GM18519 (cell line): ENCODE measurements at regions not wholly inside any gene's neighbourhood (a gene's known extent, or its start where the extent isn't known, plus 50 kb on each side); places are given as distances from the start of the nearest gene placed in this dataset.

Experiments
- ATAC-seq: cut with Tn5 transposase; IDR thresholded peaks from one replicate; pipeline ENCODE4 v1.9.1; 2021; ENCODE audit warnings: mild to moderate bottlenecking, moderate library complexity; ENCODE audit not compliant: unreplicated experiment, low FRiP score

GRCh38 chr3:43969944-43970343 lies 271.7 kb upstream of the TOPAZ1 start:
- no peak for ATAC-seq

DNA sequence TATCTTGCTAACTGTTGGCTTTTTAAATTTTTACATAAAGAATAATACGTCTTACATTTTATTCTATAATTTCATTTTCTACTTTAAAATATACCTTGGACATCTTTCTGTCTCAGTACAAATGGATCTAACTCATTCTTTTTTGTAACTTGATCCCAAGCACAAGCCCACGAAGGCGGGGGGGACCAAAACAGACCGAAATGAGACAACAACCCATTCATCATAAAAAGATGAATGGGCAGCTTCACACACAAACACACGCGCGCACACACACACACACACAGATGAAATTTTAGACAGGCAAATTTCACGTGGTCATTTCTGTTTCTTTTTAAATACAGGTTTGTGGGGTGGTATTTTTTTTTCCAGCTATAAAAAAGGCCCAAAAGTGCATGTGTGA lies 271.3 kb upstream of the TOPAZ1 start:
- ATAC-seq, result no peak

GRCh38 chr3:43970920-43971319 lies 270.8 kb upstream of the TOPAZ1 start:
- ATAC-seq, result no peak

- ATAC-seq, result no peak
Measured at GRCh38 chr3:43971486-43971885, 270.2 kb upstream of the TOPAZ1 start.

DNA sequence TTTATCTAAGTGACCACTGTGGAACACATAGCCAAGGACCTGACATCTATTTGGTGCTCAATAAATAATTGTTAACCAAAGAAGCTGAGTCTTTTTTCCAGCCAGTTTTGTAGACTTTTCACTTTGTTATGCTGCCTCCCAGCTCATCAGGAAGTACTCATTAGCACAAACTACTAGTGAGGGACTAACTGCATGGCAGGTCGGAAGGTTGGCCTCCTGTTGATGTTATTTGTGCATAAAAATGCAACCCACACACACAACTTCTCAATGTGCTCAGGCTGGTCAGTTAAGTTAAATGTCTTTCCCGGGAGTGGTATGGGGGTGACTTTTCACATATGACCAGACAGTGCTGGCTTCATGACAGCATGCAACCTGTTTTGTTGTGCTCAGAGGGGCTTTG lies 263.0 kb upstream of the TOPAZ1 start:
- no peak for ATAC-seq

DNA sequence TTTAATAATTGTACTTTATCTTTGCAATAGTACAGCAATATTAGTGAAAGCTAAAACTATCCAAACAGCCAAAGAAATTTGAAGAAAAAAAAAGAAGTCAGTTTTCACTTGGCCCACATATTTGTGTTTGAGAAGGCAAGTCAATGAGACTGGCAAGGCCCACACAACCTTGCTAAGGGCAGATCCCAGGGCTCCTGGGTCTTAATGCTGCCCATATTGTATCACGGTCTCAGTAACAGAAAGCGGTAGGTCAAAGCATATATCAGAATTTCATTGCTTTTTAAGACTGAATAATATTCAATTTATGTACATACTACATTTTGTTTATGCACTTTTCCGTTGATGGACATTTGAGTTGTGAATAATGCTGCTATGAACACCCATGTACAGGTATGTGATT lies 262.0 kb upstream of the TOPAZ1 start:
- no peak for ATAC-seq

GRCh38 chr3:43994657-43995546 lies 246.8 kb upstream of the TOPAZ1 start:
- ATAC-seq, result no peak

DNA sequence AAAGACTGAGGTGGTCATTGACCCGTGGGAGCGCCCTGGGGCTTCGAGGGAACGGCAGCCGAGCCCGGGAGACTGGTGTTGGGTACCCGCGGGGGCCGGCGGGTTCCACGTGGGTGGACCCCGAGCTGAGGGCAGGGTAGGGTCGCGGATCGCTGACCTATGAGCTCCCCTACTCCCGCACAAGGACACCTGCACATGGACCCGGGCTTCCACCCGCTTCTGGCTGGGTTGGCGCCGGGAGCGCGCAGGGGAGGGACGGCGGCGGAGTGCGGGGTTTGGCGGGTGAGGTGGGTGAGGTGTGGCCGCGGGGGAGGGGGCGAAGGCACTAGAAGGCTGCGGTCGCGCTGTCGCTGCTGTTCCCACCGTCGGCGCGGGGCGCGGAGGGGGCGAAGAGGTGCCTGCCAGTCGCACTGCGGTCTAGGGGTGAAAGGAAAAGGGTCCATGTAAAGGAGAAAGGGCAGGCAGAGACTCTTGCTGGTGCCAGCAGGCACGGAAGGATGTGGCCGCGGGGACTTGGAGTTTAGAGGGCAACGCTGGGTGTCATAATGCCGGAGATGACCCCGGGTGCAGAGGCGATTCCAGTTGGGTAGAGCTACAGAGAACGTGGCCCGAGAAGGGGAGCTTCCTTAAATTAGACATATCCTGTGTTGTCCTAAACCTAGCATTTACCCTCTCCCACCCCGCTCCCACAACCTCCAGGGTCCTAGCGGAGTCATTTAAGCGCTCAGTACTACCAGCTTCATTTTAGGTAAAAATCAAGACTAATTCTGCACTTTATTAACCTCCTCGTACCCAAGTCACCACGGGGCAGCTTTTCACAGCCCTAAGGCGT lies 245.9 kb upstream of the TOPAZ1 start:
- no peak for ATAC-seq

DNA sequence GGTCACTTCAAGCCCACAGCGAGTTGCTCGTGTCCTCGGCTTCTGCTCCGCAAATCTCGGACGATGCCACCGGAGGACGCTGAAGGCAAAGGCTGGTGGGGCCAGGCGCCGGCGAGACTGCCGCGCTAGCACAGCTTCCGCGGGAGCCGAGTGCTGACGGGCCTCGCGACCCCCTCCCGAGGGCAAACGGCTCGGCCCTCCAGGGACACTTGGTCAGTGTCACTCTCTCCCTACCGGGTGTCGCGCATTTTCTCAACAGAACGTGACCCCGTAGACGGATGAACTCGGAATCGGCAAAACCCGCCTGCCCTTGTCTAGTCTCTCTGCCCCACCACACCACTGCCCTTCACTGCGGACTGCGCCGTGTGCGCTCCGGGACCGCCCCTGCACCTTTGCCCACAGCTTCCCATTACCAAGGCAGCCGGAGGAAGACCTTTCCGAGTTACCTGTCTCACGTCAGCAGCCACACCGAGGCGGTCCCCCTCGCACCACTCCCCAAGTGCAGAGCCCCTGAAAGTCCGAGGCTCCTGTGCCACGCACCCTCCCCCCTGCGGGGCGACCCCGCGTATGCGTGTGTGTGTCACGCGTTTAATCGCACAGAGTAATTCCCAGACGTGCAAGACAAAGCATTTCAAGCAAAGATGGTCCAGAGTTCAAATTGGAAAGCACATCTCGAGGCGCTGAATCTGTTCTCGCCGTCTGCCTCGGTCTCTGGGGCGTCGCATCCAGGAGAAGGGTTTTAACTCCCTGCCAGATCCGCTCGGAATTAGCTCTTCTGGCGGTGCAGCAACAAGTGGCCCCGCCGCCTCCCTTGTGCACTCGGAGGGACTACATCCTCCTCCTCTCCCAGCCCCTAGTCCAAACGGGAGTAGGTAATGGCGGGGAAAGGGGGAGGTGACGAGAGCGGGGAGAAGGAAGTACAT lies 245.0 kb upstream of the TOPAZ1 start:
- ATAC-seq, result no peak

DNA sequence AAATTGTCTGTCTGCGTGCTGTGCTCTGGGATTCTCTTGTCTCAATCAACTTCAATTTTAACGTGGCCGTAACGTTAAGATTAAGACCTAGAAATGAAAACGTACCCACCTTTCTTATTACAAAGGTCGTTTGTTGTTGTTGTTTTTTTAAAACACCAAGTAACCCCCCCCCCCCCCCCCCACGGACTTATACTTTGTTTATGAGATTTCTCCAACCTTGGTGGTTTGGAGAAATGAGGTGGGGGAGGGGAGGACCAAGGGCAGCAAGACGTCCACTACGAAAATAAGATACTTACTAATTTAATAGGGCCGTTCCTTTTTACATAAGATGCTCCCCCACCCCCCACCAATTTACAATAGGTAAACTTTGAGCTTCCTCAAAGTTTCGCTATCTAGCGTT lies 244.4 kb upstream of the TOPAZ1 start:
- no peak for ATAC-seq

GRCh38 chr3:43997788-43998369 lies 243.8 kb upstream of the TOPAZ1 start:
- no peak for ATAC-seq

DNA sequence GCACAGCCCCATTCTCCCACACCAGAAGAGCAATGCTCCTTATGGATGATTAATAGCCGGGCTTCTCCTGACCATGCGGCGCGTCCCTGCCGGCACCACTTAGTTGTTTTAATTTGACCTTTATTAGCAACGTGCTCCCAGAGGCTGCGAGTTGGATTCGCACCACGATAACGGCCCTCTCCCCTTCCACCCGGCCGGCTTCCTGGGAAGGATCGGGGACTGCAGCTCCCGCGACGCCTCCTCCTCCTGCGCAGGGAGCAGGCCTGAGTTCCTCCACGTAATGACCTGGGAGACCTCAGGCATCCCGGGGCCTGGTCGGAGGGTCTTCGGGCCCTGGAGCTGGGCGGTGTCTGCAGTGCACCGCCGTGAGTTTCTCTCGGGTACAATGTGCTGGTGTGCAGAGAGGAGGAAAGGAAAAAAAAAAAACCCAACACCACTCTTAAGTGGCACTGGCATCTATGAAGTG lies 243.3 kb upstream of the TOPAZ1 start:
- ATAC-seq, result no peak

DNA sequence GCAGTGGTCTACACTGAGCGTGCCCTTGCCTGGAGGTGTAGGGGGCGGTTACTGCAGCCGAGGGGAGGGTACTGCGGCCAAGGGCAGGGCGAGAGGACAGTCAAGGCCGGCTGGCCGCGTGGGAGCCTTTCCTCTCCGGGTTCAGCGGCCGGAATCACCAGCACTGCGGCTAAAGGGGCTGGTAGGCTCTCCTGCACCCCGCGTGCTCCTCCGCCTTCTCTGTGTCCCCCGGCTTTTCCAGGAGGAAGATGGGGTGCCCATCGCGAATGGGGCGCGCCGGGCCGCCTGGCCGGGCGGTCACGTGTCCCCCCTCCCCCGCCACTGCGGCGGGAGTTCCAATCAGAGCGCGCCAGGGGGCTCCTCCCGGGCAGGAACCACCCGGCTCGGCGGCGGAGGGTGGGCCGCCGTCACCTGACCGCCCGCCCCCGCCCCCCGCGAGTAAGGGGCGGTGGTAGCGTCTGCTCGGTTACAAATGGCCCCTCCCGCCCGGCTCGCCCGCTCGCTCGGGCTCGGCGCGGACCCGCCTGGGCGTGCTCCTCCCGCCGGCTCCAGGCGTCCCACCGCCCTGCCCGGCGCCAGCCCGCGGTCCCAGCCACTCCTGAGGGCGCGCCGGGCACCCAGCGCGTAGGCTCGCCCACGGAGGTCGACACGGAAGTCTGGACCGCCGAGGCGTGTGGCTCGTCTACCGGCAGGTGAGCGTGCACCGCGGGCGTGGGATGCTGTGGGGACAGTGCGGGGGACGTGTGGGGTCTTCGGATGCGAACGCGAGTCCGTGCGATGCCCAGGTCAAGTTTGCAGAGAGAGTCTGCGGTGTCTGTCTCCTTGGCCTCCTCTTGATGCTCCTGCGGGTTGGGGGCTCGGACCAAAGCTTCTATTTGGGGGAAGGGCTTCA lies 242.6 kb upstream of the TOPAZ1 start:
- ATAC-seq, result no peak

DNA sequence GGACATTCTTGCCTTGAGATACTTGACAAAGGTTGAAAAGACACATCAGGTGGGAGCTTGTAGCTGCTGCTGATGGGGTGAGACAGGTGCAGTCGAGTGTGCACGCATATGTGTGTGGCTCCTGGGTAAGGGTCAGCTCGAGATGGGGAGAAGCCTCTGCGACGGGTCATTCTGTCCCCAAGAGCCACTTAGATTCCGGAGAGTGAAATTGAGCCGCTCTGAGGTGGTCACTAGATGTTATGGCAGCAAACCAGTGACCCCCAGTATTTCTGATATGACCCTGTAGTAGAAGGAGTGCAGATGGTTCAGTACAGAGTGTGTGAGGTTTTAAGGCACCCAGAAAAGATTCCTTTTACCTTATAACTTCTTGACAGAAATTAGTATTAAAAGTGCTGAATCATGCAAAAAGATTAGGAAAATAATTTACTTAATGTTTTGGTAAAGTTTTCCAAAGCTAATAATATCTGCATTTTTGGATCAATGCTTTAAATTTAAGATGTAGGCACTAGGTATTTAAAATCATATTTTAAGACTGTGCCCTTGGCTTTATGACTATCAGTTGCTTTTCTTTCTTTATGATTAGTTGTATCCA lies 241.9 kb upstream of the TOPAZ1 start:
- ATAC-seq, result no peak

DNA sequence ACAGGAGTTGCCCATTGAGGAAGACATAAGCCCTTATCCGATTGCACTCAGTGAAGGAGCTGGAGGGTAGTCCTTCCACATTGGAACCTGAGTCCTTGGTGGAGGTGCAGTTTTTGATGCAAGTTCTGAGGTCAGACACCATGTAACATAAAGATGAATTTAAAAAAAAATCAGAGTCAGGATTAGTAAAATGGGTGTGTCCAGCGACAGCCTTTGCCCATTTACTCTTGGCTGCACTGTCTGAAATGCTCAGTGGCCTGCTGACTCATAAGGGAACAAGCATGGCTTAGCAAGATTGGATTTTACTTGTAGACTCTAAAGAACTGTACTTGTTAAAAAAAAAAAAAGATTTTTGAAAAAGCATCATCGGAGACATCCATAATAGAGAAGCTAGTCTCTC lies 241.1 kb upstream of the TOPAZ1 start:
- ATAC-seq, result no peak

GRCh38 chr3:44001072-44001471 lies 240.6 kb upstream of the TOPAZ1 start:
- no peak for ATAC-seq

DNA sequence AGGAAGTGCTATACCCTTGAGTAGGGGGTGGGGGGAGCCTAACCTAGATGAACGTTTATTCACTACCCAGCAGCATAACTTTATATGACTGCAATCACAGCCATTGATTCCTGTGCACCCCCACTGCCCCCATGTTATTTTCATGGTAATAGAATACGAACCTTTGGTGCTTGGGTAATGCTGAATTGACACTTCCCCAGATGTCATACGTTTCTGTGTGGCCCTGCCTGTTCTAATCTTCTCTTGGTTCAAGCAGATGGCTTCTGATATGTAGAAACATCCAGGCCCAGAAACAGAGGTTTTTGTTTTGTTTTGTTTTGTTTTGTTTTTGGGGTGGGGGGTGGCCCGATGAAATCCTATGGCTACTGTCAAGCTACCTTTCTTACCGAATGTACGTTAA lies 237.9 kb upstream of the TOPAZ1 start:
- ATAC-seq, result no peak

DNA sequence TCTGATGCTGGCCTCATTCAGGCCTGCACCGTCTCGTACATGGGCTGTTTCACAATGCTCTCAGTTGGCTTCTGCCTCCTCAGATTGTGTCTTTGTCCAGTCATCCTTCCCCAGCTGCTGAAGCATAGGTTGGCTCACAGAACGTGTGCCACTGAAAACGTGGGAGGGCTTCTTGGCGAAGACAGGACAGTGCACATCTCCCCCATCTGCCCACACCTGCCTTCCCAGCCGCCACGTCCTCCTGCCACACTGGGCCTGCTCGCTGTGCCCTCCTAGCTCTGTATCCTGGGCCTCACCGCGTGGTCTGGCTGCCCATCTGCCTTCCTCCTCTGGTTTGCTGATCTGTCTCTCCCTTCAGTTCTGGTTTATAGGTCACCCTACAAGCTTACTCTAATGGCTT lies 230.0 kb upstream of the TOPAZ1 start:
- no peak for ATAC-seq
